SK-N-SH (cell line): ENCODE measurements at regions not wholly inside any gene's neighbourhood (a gene's known extent, or its start where the extent isn't known, plus 50 kb on each side); places are given as distances from the start of the nearest gene placed in this dataset.

Experiments
- CHD2 ChIP-seq: fragments of 150-350 bp; IDR thresholded peaks from 2 replicates; pipeline ENCODE4 v1.6.1; 2018; ENCODE audit warnings: low read length; ENCODE audit not compliant: partially characterized antibody
- EP300 ChIP-seq, 2 experiments: IDR thresholded peaks; 2 replicates each; pipeline versions ENCODE4 v1.4.0 to v1.6.1; 2012; ENCODE audit warnings: borderline replicate concordance in 1 of 2, low read depth in 1 of 2, low read length in 1 of 2
- GABPA ChIP-seq: IDR thresholded peaks from 2 replicates; pipeline ENCODE4 v1.4.0; 2012; ENCODE audit warnings: low read depth, mild to moderate bottlenecking
- RAD21 ChIP-seq: IDR thresholded peaks from 2 replicates; pipeline ENCODE4 v1.6.1; 2012; ENCODE audit warnings: mild to moderate bottlenecking, low read length
- RXRA ChIP-seq: IDR thresholded peaks from 2 replicates; pipeline ENCODE4 v1.4.0; 2012; ENCODE audit warnings: low read depth, mild to moderate bottlenecking, borderline replicate concordance
- TCF12 ChIP-seq: IDR thresholded peaks from 2 replicates; pipeline ENCODE4 v1.4.0; 2012
- TF ChIP-seq, protein P1 (sequence below): IDR thresholded peaks from 2 replicates; pipeline ENCODE4 v1.6.1; 2012; ENCODE audit warnings: mild to moderate bottlenecking, low read depth, low read length, moderate library complexity
- TF ChIP-seq, protein P2 (sequence below): fragments of 150-350 bp; IDR thresholded peaks from 2 replicates; pipeline ENCODE4 v1.6.1; 2017; ENCODE audit warnings: antibody characterized with exemption, low read length, low read depth, borderline replicate concordance
- TF ChIP-seq, protein P3 (sequence below): fragments of 200-600 bp; sonication (generic); IDR thresholded peaks from 2 replicates; pipeline ENCODE4 v1.6.1; 2017; ENCODE audit warnings: antibody characterized with exemption, mild to moderate bottlenecking, moderate library complexity
- TF ChIP-seq, protein P4 (sequence below): IDR thresholded peaks from 2 replicates; pipeline ENCODE4 v1.4.0; 2012; ENCODE audit warnings: low read depth, borderline replicate concordance

DNA sequence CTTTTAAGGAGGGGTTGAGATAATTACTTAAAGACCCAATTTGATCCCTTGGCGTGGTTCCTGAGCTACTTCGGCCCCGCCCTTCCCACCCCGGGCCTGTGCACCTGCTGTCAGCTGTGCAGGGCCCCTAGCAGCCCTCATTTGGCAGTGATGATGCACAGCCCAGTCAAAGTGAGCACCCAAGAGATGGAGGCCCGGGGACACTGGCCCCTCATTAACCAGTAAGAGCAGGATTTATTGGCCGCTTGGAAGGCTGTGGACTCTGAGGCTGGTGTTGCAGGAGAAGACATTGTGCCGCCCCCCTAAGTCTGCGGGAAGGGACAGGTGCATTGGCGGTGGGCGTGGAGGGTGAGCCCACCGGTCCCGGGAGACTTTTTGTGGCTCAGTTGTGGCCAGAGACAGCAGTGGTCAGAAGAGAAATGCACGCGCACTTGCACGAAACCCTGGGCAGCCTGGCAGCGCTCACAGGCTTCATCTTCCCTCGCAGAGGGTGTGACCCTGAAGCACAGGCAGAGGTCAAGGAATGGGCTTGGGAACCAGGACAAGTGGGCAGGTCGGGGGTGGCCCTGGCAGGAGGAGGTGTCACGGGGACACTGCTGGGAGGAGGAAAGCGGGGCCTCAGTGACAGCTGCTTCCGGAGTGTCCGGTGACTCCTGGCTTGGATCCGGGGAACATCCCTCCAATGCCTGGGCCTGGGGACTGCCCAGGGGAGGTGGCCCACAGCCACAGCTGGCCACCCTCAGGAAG is 74.0 kb upstream of the RXRA start:
- TF ChIP-seq, protein P1, sequence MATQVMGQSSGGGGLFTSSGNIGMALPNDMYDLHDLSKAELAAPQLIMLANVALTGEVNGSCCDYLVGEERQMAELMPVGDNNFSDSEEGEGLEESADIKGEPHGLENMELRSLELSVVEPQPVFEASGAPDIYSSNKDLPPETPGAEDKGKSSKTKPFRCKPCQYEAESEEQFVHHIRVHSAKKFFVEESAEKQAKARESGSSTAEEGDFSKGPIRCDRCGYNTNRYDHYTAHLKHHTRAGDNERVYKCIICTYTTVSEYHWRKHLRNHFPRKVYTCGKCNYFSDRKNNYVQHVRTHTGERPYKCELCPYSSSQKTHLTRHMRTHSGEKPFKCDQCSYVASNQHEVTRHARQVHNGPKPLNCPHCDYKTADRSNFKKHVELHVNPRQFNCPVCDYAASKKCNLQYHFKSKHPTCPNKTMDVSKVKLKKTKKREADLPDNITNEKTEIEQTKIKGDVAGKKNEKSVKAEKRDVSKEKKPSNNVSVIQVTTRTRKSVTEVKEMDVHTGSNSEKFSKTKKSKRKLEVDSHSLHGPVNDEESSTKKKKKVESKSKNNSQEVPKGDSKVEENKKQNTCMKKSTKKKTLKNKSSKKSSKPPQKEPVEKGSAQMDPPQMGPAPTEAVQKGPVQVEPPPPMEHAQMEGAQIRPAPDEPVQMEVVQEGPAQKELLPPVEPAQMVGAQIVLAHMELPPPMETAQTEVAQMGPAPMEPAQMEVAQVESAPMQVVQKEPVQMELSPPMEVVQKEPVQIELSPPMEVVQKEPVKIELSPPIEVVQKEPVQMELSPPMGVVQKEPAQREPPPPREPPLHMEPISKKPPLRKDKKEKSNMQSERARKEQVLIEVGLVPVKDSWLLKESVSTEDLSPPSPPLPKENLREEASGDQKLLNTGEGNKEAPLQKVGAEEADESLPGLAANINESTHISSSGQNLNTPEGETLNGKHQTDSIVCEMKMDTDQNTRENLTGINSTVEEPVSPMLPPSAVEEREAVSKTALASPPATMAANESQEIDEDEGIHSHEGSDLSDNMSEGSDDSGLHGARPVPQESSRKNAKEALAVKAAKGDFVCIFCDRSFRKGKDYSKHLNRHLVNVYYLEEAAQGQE = no peak
- TF ChIP-seq GABPA (no peak), EP300 (IDR thresholded peaks at IDR 0.05; ENCODE audit: borderline replicate concordance in 1 of 2, low read depth in 1 of 2, low read length in 1 of 2) (no peak), TCF12 (no peak), CHD2 (no peak), RAD21 (no peak), RXRA (no peak)
- TF ChIP-seq, protein P2, sequence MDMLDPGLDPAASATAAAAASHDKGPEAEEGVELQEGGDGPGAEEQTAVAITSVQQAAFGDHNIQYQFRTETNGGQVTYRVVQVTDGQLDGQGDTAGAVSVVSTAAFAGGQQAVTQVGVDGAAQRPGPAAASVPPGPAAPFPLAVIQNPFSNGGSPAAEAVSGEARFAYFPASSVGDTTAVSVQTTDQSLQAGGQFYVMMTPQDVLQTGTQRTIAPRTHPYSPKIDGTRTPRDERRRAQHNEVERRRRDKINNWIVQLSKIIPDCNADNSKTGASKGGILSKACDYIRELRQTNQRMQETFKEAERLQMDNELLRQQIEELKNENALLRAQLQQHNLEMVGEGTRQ = no peak
- TF ChIP-seq, protein P3, sequence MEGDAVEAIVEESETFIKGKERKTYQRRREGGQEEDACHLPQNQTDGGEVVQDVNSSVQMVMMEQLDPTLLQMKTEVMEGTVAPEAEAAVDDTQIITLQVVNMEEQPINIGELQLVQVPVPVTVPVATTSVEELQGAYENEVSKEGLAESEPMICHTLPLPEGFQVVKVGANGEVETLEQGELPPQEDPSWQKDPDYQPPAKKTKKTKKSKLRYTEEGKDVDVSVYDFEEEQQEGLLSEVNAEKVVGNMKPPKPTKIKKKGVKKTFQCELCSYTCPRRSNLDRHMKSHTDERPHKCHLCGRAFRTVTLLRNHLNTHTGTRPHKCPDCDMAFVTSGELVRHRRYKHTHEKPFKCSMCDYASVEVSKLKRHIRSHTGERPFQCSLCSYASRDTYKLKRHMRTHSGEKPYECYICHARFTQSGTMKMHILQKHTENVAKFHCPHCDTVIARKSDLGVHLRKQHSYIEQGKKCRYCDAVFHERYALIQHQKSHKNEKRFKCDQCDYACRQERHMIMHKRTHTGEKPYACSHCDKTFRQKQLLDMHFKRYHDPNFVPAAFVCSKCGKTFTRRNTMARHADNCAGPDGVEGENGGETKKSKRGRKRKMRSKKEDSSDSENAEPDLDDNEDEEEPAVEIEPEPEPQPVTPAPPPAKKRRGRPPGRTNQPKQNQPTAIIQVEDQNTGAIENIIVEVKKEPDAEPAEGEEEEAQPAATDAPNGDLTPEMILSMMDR = no peak
- TF ChIP-seq, protein P4, sequence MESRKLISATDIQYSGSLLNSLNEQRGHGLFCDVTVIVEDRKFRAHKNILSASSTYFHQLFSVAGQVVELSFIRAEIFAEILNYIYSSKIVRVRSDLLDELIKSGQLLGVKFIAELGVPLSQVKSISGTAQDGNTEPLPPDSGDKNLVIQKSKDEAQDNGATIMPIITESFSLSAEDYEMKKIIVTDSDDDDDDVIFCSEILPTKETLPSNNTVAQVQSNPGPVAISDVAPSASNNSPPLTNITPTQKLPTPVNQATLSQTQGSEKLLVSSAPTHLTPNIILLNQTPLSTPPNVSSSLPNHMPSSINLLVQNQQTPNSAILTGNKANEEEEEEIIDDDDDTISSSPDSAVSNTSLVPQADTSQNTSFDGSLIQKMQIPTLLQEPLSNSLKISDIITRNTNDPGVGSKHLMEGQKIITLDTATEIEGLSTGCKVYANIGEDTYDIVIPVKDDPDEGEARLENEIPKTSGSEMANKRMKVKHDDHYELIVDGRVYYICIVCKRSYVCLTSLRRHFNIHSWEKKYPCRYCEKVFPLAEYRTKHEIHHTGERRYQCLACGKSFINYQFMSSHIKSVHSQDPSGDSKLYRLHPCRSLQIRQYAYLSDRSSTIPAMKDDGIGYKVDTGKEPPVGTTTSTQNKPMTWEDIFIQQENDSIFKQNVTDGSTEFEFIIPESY = no peak
